IPS-NIHi11 (cell line): ENCODE measurements at regions not wholly inside any gene's neighbourhood (a gene's known extent, or its start where the extent isn't known, plus 50 kb on each side); places are given as distances from the start of the nearest gene placed in this dataset.
A peak's percentile ranks its signal among the peaks of the same experiment; 100 is the strongest.

Experiments used
- DNase-seq: peaks from one replicate; pipeline ENCODE4 v3.0.0; 2012; ENCODE audit warnings: mixed read lengths, low spot score

- DNase-seq = no peak
Measured at GRCh38 chr5:166320920-166321480, 1970.4 kb upstream of the WWC1 start.

- DNase-seq = no peak
Measured at GRCh38 chr5:166324372-166324771, 1967.1 kb upstream of the WWC1 start.

- no peak for DNase-seq
Measured at GRCh38 chr5:166329149-166329800, 1962.2 kb upstream of the WWC1 start.

GRCh38 chr5:166330036-166330435 lies 1961.4 kb upstream of the WWC1 start:
- DNase-seq = no peak

- DNase-seq = no peak
Measured at GRCh38 chr5:166331521-166331920, 1959.9 kb upstream of the WWC1 start.

GRCh38 chr5:166338801-166339200 lies 1952.6 kb upstream of the WWC1 start:
- DNase-seq = no peak

GRCh38 chr5:166340039-166340438 lies 1951.4 kb upstream of the WWC1 start:
- DNase-seq = no peak

GRCh38 chr5:166341740-166342337 lies 1949.6 kb upstream of the WWC1 start:
- DNase-seq = peak; percentile 11

GRCh38 chr5:166342402-166342801 lies 1949.0 kb upstream of the WWC1 start:
- no peak for DNase-seq

GRCh38 chr5:166346726-166347374 lies 1944.6 kb upstream of the WWC1 start:
- no peak for DNase-seq

- no peak for DNase-seq
Measured at GRCh38 chr5:166349046-166349445, 1942.4 kb upstream of the WWC1 start.

- no peak for DNase-seq
Measured at GRCh38 chr5:166353580-166353979, 1937.9 kb upstream of the WWC1 start.

- DNase-seq = no peak
Measured at GRCh38 chr5:166354332-166354731, 1937.1 kb upstream of the WWC1 start.

- no peak for DNase-seq
Measured at GRCh38 chr5:166356096-166356495, 1935.3 kb upstream of the WWC1 start.

- no peak for DNase-seq
Measured at GRCh38 chr5:166358127-166358830, 1933.2 kb upstream of the WWC1 start.

- DNase-seq = no peak
Measured at GRCh38 chr5:166363087-166363760, 1928.2 kb upstream of the WWC1 start.

- DNase-seq = no peak
Measured at GRCh38 chr5:166365164-166365563, 1926.3 kb upstream of the WWC1 start.

- no peak for DNase-seq
Measured at GRCh38 chr5:166367391-166367790, 1924.1 kb upstream of the WWC1 start.

GRCh38 chr5:166369346-166369745 lies 1922.1 kb upstream of the WWC1 start:
- DNase-seq = no peak

GRCh38 chr5:166369807-166370206 lies 1921.6 kb upstream of the WWC1 start:
- DNase-seq = no peak

- no peak for DNase-seq
Measured at GRCh38 chr5:166370928-166371690, 1920.3 kb upstream of the WWC1 start.
